ENCODE measurements at regions not wholly inside any gene's neighbourhood (a gene's known extent, or its start where the extent isn't known, plus 50 kb on each side); places are given as distances from the start of the nearest gene placed in this dataset.

GRCh38 chr18:68072744-68073143 lies 556.2 kb upstream of the DSEL start:
- ATAC-seq (ENCODE audit: low FRiP score in 2 of 2) (no peak), DNase-seq (no peak)
- H3K9me3 ChIP-seq: no peaks in the 10 kb centered on the region
- H3K4me3 ChIP-seq: no peak overlapping the region
- H3K4me1 ChIP-seq: no peaks in the 10 kb centered on the region
- no peaks in the 10 kb centered on the region for H3K27me3 ChIP-seq
- H3K36me3 ChIP-seq: no peaks in the 10 kb centered on the region
- WGBS, 2 donors: 80 to 92% methylated on average over 3 to 7 of the region's 7 CpGs
- TF ChIP-seq POLR2A (IDR thresholded peaks at IDR 0.05) (no peak), EP300 (IDR thresholded peaks at IDR 0.05) (no peak), POLR2AphosphoS5 (IDR thresholded peaks at IDR 0.05) (no peak), CTCF (IDR thresholded peaks at IDR 0.05) (no peak)
- no peak overlapping the region for H3K27ac ChIP-seq

GRCh38 chr18:68060871-68061270 lies 544.4 kb upstream of the DSEL start:
- H3K27me3 ChIP-seq: no peaks in the 10 kb centered on the region
- WGBS, 2 donors: 92 to 100% methylated on average over 1 of the region's 1 CpG
- peaks cover 0 to 10% (median 3%) of the 10 kb centered on the region in 4 donors for H3K9me3 ChIP-seq
- no peaks in the 10 kb centered on the region for H3K36me3 ChIP-seq
- ATAC-seq (ENCODE audit: low FRiP score in 2 of 2) (no peak), DNase-seq (no peak)
- no peaks in the 10 kb centered on the region for H3K4me1 ChIP-seq
- no peak overlapping the region for H3K4me3 ChIP-seq
- H3K27ac ChIP-seq: no peak overlapping the region
- TF ChIP-seq EP300 (IDR thresholded peaks at IDR 0.05) (no peak), POLR2A (IDR thresholded peaks at IDR 0.05) (no peak), CTCF (IDR thresholded peaks at IDR 0.05) (no peak), POLR2AphosphoS5 (IDR thresholded peaks at IDR 0.05) (no peak)

GRCh38 chr18:68056936-68057335 lies 540.4 kb upstream of the DSEL start:
- TF ChIP-seq CTCF (IDR thresholded peaks at IDR 0.05) (no peak), POLR2A (IDR thresholded peaks at IDR 0.05) (no peak), POLR2AphosphoS5 (IDR thresholded peaks at IDR 0.05) (no peak), EP300 (IDR thresholded peaks at IDR 0.05) (no peak)
- DNase-seq (no peak), ATAC-seq (ENCODE audit: low FRiP score in 2 of 2) (no peak)
- Histone ChIP-seq H3K4me3 (no peak overlapping the region), H3K36me3 (no peaks in the 10 kb centered on the region), H3K4me1 (no peaks in the 10 kb centered on the region), H3K27ac (no peak overlapping the region), H3K9me3 (no peaks in the 10 kb centered on the region), H3K27me3 (no peaks in the 10 kb centered on the region)
- WGBS, 2 donors: 75 to 85% methylated on average over 4 of the region's 4 CpGs

GRCh38 chr18:68054669-68055068 lies 538.1 kb upstream of the DSEL start:
- ATAC-seq (ENCODE audit: low FRiP score in 2 of 2): no peak

More at GRCh38 chr18:68054669-68055068, 538.1 kb upstream of the DSEL start:
- no peak for TF ChIP-seq POLR2AphosphoS5 (IDR thresholded peaks at IDR 0.05)
- no peak for TF ChIP-seq EP300 (IDR thresholded peaks at IDR 0.05)
- TF ChIP-seq CTCF (IDR thresholded peaks at IDR 0.05): no peak
- TF ChIP-seq POLR2A (IDR thresholded peaks at IDR 0.05): no peak
- no peaks in the 10 kb centered on the region for H3K36me3 ChIP-seq
- H3K4me3 ChIP-seq: no peak overlapping the region
- WGBS, 2 donors: 53 to 54% methylated on average over 1 of the region's 1 CpG
- H3K9me3 ChIP-seq: no peaks in the 10 kb centered on the region
- no peak for DNase-seq
- no peak overlapping the region for H3K27ac ChIP-seq
- H3K27me3 ChIP-seq: no peaks in the 10 kb centered on the region
- H3K4me1 ChIP-seq: no peaks in the 10 kb centered on the region

Data from upper lobe of left lung (tissue), 6 donors.